GM12878 (cell line): ENCODE measurements at regions not wholly inside any gene's neighbourhood (a gene's known extent, or its start where the extent isn't known, plus 50 kb on each side); places are given as distances from the start of the nearest gene placed in this dataset.

Experiments
- ATAC-seq: fragments of 200-7000 bp; cut with Tn5 transposase; 3 replicates; pipeline ENCODE4 v1.9.1; 2020; ENCODE audit warnings: mild to moderate bottlenecking, moderate library complexity
- BruUV-seq: library from RNA; stranded (reverse); fragments of 400-500 nt; replicated peaks from 2 replicates; lab custom pipeline; 2021; lab: Mats Ljungman, UMichigan
- CTCF ChIA-PET: fragments of 300-600 bp; sonication (Branson Sonifier 250); formaldehyde crosslinking; extraction: SDS; loops from one replicate; lab custom pipeline; 2021; ENCODE audit warnings: inconsistent platforms; lab: Yijun Ruan, JAX
- POLR2A ChIA-PET: fragments of 350-600 bp; formaldehyde crosslinking; extraction: SDS; loops from one replicate; lab custom pipeline; 2021; ENCODE audit warnings: inconsistent platforms; lab: Charles Lee
- RAD21 ChIA-PET: fragments of 300-600 bp; sonication (Branson Sonifier 250); formaldehyde crosslinking; loops from one replicate; lab custom pipeline; 2023; ENCODE audit warnings: antibody characterized with exemption; ENCODE audit not compliant: unreplicated experiment; lab: Charles Lee
- SMC1A ChIA-PET: fragments of 300-600 bp; sonication (Branson Sonifier 250); formaldehyde crosslinking; loops from one replicate; lab custom pipeline; 2023; ENCODE audit not compliant: unreplicated experiment, uncharacterized antibody; lab: Charles Lee
- DNase-seq: peaks from one replicate; pipeline ENCODE4 v3.0.0-alpha.2; 2011; ENCODE audit warnings: low read depth, low spot score
- FAIRE-seq: peaks from 3 replicates; lab custom pipeline; 2011; peaks lifted over from hg19 to GRCh38; lab: Jason Lieb, UNC
- H2AFZ ChIP-seq: 2 replicates; pipeline ENCODE4 v1.6.0; 2011; ENCODE audit warnings: low read depth, low read length, control low read depth; ENCODE audit not compliant: control insufficient read depth
- H3K27ac ChIP-seq: 2 replicates; pipeline ENCODE4 v1.5.1; 2011; ENCODE audit warnings: control low read depth; ENCODE audit not compliant: control insufficient read depth, insufficient read depth
- H3K27me3 ChIP-seq, 2 experiments: replicated peaks in 1 of 2; 2 replicates each; pipeline versions ENCODE4 v1.6.0 to v1.6.1; 2011; ENCODE audit warnings: low read length in 1 of 2; ENCODE audit not compliant: control insufficient read depth in 2 of 2, insufficient read depth in 2 of 2
- H3K36me3 ChIP-seq, 2 experiments: 2 replicates each; pipeline ENCODE4 v1.5.1; 2011; ENCODE audit warnings: low read length in 1 of 2; ENCODE audit not compliant: control insufficient read depth in 2 of 2, insufficient read depth in 2 of 2
- H3K4me1 ChIP-seq: 2 replicates; pipeline ENCODE4 v1.6.1; 2011; ENCODE audit warnings: mild to moderate bottlenecking, low read length, moderate library complexity, mixed read lengths; ENCODE audit not compliant: control insufficient read depth, insufficient read depth
- H3K4me2 ChIP-seq: 2 replicates; pipeline ENCODE4 v1.6.0; 2011; ENCODE audit warnings: control low read depth; ENCODE audit not compliant: control insufficient read depth, insufficient read depth
- H3K4me3 ChIP-seq: fragments of 200-600 bp; sonication (generic); 2 replicates; pipeline ENCODE4 v1.5.1; 2016
- H3K79me2 ChIP-seq: 2 replicates; pipeline ENCODE4 v1.6.0; 2011; ENCODE audit warnings: low read length; ENCODE audit not compliant: control insufficient read depth, insufficient read depth
- H3K9ac ChIP-seq: 2 replicates; pipeline ENCODE4 v1.8.0; 2011; ENCODE audit warnings: low read length, control low read depth, mixed read lengths; ENCODE audit not compliant: control insufficient read depth, insufficient read depth
- H3K9me3 ChIP-seq: replicated peaks from 3 replicates; pipeline ENCODE4 v1.5.1; 2011; ENCODE audit warnings: mild to moderate bottlenecking, low read length; ENCODE audit not compliant: control insufficient read depth, insufficient read depth
- H4K20me1 ChIP-seq: 2 replicates; pipeline ENCODE4 v1.6.0; 2011; ENCODE audit not compliant: control insufficient read depth, insufficient read depth
- BRCA1 ChIP-seq: IDR thresholded peaks from 2 replicates; pipeline ENCODE4 v1.6.1; 2011; ENCODE audit warnings: low read depth, low read length, improper control_type of control experiment
- CBFB ChIP-seq: IDR thresholded peaks from 2 replicates; pipeline ENCODE4 v1.6.1; 2016; ENCODE audit warnings: antibody characterized with exemption, low read depth
- CEBPZ ChIP-seq: fragments of 150-350 bp; IDR thresholded peaks from 2 replicates; pipeline ENCODE4 v1.6.1; 2016; ENCODE audit warnings: low read depth, low read length
- IRF4 ChIP-seq: IDR thresholded peaks from 2 replicates; pipeline ENCODE4 v1.6.1; 2011; ENCODE audit warnings: low read depth, low read length
- KLF5 ChIP-seq: fragments of 450-650 bp; IDR thresholded peaks from 2 replicates; pipeline ENCODE4 v1.6.1; 2014; ENCODE audit warnings: mild to moderate bottlenecking; ENCODE audit not compliant: partially characterized antibody
- MAX ChIP-seq: IDR thresholded peaks from 2 replicates; pipeline ENCODE4 v1.6.1; 2012; ENCODE audit warnings: low read depth, low read length, improper control_type of control experiment
- NFYB ChIP-seq: IDR thresholded peaks from 2 replicates; pipeline ENCODE4 v1.6.1; 2011; ENCODE audit warnings: low read depth, mild to moderate bottlenecking, low read length, improper control_type of control experiment, moderate library complexity; ENCODE audit not compliant: insufficient read depth
- SREBF1 ChIP-seq: IDR thresholded peaks from 2 replicates; pipeline ENCODE4 v1.6.1; 2012; ENCODE audit warnings: mild to moderate bottlenecking, low read length
- SUPT20H ChIP-seq: IDR thresholded peaks from 2 replicates; pipeline ENCODE4 v1.6.1; 2011; ENCODE audit warnings: low read depth, mild to moderate bottlenecking, low read length, moderate library complexity, borderline replicate concordance; ENCODE audit not compliant: control insufficient read depth
- ZNF217 ChIP-seq: fragments of 450-650 bp; IDR thresholded peaks from 2 replicates; pipeline ENCODE4 v1.6.1; 2017; ENCODE audit warnings: antibody characterized with exemption, mild to moderate bottlenecking
- ZSCAN29 ChIP-seq: fragments of 450-650 bp; IDR thresholded peaks from 2 replicates; pipeline ENCODE4 v1.6.1; 2017; ENCODE audit warnings: mild to moderate bottlenecking, moderate library complexity
- WGBS: methylation state at CpG from one replicate; pipeline ENCODE4 v1.1.6; 2016; ENCODE audit warnings: low lambda C conversion rate; ENCODE audit not compliant: insufficient replicate concordance, insufficient coverage; ENCODE audit errors: missing lambda C conversion rate; 5-methylcytosine and 5-hydroxymethylcytosine counted together
- in situ Hi-C: fragments of 300-500 bp; cut with MboI; formaldehyde crosslinking; loops from 9 replicates; pipeline ENCODE4 v1.14.3; 2018; ENCODE audit warnings: mixed read lengths
- intact Hi-C: fragments of 100-400 bp; cut with micrococcal nuclease; formaldehyde crosslinking; loops from one replicate; pipeline ENCODE4 v1.14.2; 2022; ENCODE audit not compliant: unreplicated experiment
- TF ChIP-seq, protein P1 (sequence below): fragments of 450-650 bp; IDR thresholded peaks from 2 replicates; pipeline ENCODE4 v1.6.1; 2017; ENCODE audit warnings: mild to moderate bottlenecking, low read depth, inconsistent platforms; ENCODE audit not compliant: poor library complexity, severe bottlenecking
- TF ChIP-seq, protein P2 (sequence below): fragments of 450-650 bp; IDR thresholded peaks from 2 replicates; pipeline ENCODE4 v1.6.1; 2016; ENCODE audit warnings: mild to moderate bottlenecking, moderate library complexity, borderline replicate concordance

DNA sequence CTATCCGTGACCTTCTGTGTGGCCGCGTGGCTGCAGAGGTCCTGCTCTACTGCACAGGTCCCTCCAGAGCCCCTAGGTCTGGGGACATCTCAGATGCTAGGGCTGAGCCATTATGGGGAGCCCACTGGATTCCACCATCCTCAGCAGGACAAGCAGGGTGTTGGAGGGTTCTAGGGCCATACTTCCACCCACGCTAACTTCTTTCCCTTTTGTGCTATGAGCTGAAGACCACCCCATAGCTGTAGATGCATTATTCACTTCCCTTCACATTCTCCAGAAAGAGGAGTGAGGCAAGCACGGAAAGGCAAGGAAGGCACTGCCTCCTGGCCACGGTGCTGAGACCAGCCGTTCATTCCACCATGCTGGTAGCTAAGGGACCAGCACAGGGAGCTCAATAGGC is 149.5 kb upstream of the MYCN start:
- ChIA-PET SMC1A (no interaction called here), POLR2A (no interaction called here), CTCF (no interaction called here), RAD21 (no interaction called here)
- no peak overlapping the region for H2AFZ ChIP-seq
- no peaks in the 10 kb centered on the region for H3K9me3 ChIP-seq
- no peak overlapping the region for H3K4me3 ChIP-seq
- H4K20me1 ChIP-seq = no peaks in the 10 kb centered on the region
- no TSS peak for BruUV-seq
- FAIRE-seq (no peak), ATAC-seq (no peak), DNase-seq (no peak)
- no peak overlapping the region for H3K27ac ChIP-seq
- H3K36me3 ChIP-seq = no peaks in the 10 kb centered on the region
- peaks cover 0 to 2% of the 10 kb centered on the region in 2 experiments; a peak in 2 of 4 replicates for H3K27me3 ChIP-seq
- in situ Hi-C loops (no loop called here), intact Hi-C loops (no loop called here)
- WGBS = 10% methylated on average over 7 of the region's 7 CpGs
- no peaks in the 10 kb centered on the region for H3K4me1 ChIP-seq
- no peak overlapping the region for H3K4me2 ChIP-seq
- no peak overlapping the region for H3K9ac ChIP-seq
- no peaks in the 10 kb centered on the region for H3K79me2 ChIP-seq
- TF ChIP-seq, protein P1, sequence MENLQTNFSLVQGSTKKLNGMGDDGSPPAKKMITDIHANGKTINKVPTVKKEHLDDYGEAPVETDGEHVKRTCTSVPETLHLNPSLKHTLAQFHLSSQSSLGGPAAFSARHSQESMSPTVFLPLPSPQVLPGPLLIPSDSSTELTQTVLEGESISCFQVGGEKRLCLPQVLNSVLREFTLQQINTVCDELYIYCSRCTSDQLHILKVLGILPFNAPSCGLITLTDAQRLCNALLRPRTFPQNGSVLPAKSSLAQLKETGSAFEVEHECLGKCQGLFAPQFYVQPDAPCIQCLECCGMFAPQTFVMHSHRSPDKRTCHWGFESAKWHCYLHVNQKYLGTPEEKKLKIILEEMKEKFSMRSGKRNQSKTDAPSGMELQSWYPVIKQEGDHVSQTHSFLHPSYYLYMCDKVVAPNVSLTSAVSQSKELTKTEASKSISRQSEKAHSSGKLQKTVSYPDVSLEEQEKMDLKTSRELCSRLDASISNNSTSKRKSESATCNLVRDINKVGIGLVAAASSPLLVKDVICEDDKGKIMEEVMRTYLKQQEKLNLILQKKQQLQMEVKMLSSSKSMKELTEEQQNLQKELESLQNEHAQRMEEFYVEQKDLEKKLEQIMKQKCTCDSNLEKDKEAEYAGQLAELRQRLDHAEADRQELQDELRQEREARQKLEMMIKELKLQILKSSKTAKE = no peak
- no peak for TF ChIP-seq SREBF1
- no peak for TF ChIP-seq KLF5
- no peak for TF ChIP-seq BRCA1
- TF ChIP-seq CEBPZ = no peak
- TF ChIP-seq NFYB = no peak
- TF ChIP-seq CBFB = no peak
- TF ChIP-seq IRF4 = no peak
- no peak for TF ChIP-seq ZNF217
- TF ChIP-seq SUPT20H = no peak
- no peak for TF ChIP-seq ZSCAN29
- TF ChIP-seq MAX = no peak
- TF ChIP-seq, protein P2, sequence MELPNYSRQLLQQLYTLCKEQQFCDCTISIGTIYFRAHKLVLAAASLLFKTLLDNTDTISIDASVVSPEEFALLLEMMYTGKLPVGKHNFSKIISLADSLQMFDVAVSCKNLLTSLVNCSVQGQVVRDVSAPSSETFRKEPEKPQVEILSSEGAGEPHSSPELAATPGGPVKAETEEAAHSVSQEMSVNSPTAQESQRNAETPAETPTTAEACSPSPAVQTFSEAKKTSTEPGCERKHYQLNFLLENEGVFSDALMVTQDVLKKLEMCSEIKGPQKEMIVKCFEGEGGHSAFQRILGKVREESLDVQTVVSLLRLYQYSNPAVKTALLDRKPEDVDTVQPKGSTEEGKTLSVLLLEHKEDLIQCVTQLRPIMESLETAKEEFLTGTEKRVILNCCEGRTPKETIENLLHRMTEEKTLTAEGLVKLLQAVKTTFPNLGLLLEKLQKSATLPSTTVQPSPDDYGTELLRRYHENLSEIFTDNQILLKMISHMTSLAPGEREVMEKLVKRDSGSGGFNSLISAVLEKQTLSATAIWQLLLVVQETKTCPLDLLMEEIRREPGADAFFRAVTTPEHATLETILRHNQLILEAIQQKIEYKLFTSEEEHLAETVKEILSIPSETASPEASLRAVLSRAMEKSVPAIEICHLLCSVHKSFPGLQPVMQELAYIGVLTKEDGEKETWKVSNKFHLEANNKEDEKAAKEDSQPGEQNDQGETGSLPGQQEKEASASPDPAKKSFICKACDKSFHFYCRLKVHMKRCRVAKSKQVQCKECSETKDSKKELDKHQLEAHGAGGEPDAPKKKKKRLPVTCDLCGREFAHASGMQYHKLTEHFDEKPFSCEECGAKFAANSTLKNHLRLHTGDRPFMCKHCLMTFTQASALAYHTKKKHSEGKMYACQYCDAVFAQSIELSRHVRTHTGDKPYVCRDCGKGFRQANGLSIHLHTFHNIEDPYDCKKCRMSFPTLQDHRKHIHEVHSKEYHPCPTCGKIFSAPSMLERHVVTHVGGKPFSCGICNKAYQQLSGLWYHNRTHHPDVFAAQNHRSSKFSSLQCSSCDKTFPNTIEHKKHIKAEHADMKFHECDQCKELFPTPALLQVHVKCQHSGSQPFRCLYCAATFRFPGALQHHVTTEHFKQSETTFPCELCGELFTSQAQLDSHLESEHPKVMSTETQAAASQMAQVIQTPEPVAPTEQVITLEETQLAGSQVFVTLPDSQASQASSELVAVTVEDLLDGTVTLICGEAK = no peak
